OCI-LY7 (cell line): ENCODE measurements at regions not wholly inside any gene's neighbourhood (a gene's known extent, or its start where the extent isn't known, plus 50 kb on each side); places are given as distances from the start of the nearest gene placed in this dataset. TPM values are rescaled to one million over a fixed set of nuclear protein-coding genes. Genes with fewer than 3 reads are reported as not detected.

Experiments
- BruUV-seq: library from RNA; stranded (reverse); fragments of 400-500 nt; replicated peaks from 2 replicates; lab custom pipeline; 2021; lab: Mats Ljungman, UMichigan
- CTCF ChIA-PET: fragments of 300-600 bp; sonication (Branson Sonifier 250); formaldehyde crosslinking; loops from one replicate; lab custom pipeline; 2022; ENCODE audit warnings: antibody characterized with exemption; ENCODE audit not compliant: unreplicated experiment; lab: Charles Lee
- POLR2A ChIA-PET: fragments of 300-600 bp; sonication (Branson Sonifier 250); formaldehyde crosslinking; loops from one replicate; lab custom pipeline; 2022; ENCODE audit warnings: antibody characterized with exemption; lab: Charles Lee
- DNase-seq: peaks from one replicate; pipeline ENCODE4 v3.0.0-alpha.2; 2015; ENCODE audit warnings: low spot score
- H2AFZ ChIP-seq: fragments of 200-600 bp; sonication (generic), shearing (Covaris generic); 2 replicates; pipeline ENCODE4 v1.6.1; 2014; ENCODE audit warnings: mild to moderate bottlenecking, antibody characterized with exemption, low read length, moderate library complexity
- H3K27ac ChIP-seq: fragments of 200-600 bp; sonication (generic); 2 replicates; pipeline ENCODE4 v1.5.1; 2014; ENCODE audit warnings: mixed run types, low read depth, mild to moderate bottlenecking, moderate library complexity, low read length, inconsistent platforms; ENCODE audit not compliant: poor library complexity, severe bottlenecking
- H3K36me3 ChIP-seq: fragments of 200-600 bp; sonication (generic); 2 replicates; pipeline ENCODE4 v1.6.1; 2014; ENCODE audit warnings: mild to moderate bottlenecking, antibody characterized with exemption, low read length, moderate library complexity, mixed read lengths; ENCODE audit not compliant: insufficient read depth
- H3K4me1 ChIP-seq: fragments of 200-600 bp; sonication (generic); 2 replicates; pipeline ENCODE4 v1.5.1; 2014; ENCODE audit warnings: mild to moderate bottlenecking, low read length; ENCODE audit not compliant: insufficient read depth, poor library complexity, severe bottlenecking
- H3K4me2 ChIP-seq: fragments of 200-600 bp; sonication (generic); 2 replicates; pipeline ENCODE4 v1.6.1; 2014; ENCODE audit warnings: mild to moderate bottlenecking, low read length
- H3K4me3 ChIP-seq: fragments of 200-600 bp; sonication (generic); 2 replicates; pipeline ENCODE4 v1.5.1; 2014; ENCODE audit warnings: mild to moderate bottlenecking, low read depth, low read length; ENCODE audit not compliant: poor library complexity, severe bottlenecking
- H3K79me2 ChIP-seq: fragments of 200-600 bp; sonication (generic); 2 replicates; pipeline ENCODE4 v1.6.1; 2016; ENCODE audit warnings: low read depth, mild to moderate bottlenecking, low read length, moderate library complexity, mixed read lengths; ENCODE audit not compliant: insufficient read depth
- H3K9me2 ChIP-seq: fragments of 200-600 bp; sonication (generic); 2 replicates; pipeline ENCODE4 v1.6.1; 2016; ENCODE audit warnings: mild to moderate bottlenecking, low read length, mixed read lengths; ENCODE audit not compliant: insufficient read depth
- H3K9me3 ChIP-seq: fragments of 200-600 bp; sonication (generic); 2 replicates; pipeline ENCODE4 v1.6.1; 2014; ENCODE audit warnings: mild to moderate bottlenecking, mixed run types, low read length, mixed read lengths
- H4K20me1 ChIP-seq: fragments of 200-600 bp; sonication (generic); 2 replicates; pipeline ENCODE4 v1.6.1; 2014; ENCODE audit warnings: mild to moderate bottlenecking, antibody characterized with exemption, low read length, moderate library complexity, mixed read lengths; ENCODE audit not compliant: insufficient read depth
- EZH2phosphoT487 ChIP-seq: fragments of 200-600 bp; sonication (generic); IDR thresholded peaks from 2 replicates; pipeline ENCODE4 v1.6.1; 2018; ENCODE audit warnings: low read depth, borderline replicate concordance, mild to moderate bottlenecking, mixed run types, antibody characterized with exemption, low read length, moderate library complexity, mixed read lengths
- intact Hi-C: fragments of 100-400 bp; cut with micrococcal nuclease; formaldehyde crosslinking; loops from one replicate; pipeline ENCODE4 v1.10.0; 2022; ENCODE audit not compliant: unreplicated experiment
- small RNA-seq: library from RNA; depleted of rRNA; stranded (forward); fragments of <200 nt; gene quantifications from one replicate; pipeline ENCODE3, GENCODE V24; 2014
- TF ChIP-seq, protein P1 (sequence below): fragments of 200-600 bp; sonication (generic); conservative IDR thresholded peaks from 2 replicates; pipeline ENCODE4 v1.5.1; 2014; ENCODE audit warnings: mild to moderate bottlenecking, antibody characterized with exemption, low read length, moderate library complexity, mixed read lengths

GRCh38 chr10:123614888-123615287 is 51.3 kb upstream of the GPR26 start:
- ChIA-PET POLR2A (no interaction called here), CTCF (interaction anchor here (0.6 kb wide), 1 partner anchor 300 kb away, joined by 3 read pairs; no protein-coding TSS in a partner anchor)
- intact Hi-C loops: no loop called here
- H3K4me3 ChIP-seq: no peak overlapping the region
- BruUV-seq: no TSS peak
- H3K79me2 ChIP-seq: no peaks in the 10 kb centered on the region
- no peaks in the 10 kb centered on the region for H3K9me2 ChIP-seq
- peak; percentile 52 for DNase-seq
- H3K4me2 ChIP-seq: no peak overlapping the region
- no peaks in the 10 kb centered on the region for H3K36me3 ChIP-seq
- no peaks in the 10 kb centered on the region for H4K20me1 ChIP-seq
- TF ChIP-seq, protein P1, sequence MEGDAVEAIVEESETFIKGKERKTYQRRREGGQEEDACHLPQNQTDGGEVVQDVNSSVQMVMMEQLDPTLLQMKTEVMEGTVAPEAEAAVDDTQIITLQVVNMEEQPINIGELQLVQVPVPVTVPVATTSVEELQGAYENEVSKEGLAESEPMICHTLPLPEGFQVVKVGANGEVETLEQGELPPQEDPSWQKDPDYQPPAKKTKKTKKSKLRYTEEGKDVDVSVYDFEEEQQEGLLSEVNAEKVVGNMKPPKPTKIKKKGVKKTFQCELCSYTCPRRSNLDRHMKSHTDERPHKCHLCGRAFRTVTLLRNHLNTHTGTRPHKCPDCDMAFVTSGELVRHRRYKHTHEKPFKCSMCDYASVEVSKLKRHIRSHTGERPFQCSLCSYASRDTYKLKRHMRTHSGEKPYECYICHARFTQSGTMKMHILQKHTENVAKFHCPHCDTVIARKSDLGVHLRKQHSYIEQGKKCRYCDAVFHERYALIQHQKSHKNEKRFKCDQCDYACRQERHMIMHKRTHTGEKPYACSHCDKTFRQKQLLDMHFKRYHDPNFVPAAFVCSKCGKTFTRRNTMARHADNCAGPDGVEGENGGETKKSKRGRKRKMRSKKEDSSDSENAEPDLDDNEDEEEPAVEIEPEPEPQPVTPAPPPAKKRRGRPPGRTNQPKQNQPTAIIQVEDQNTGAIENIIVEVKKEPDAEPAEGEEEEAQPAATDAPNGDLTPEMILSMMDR: no peak
- TF ChIP-seq EZH2phosphoT487: no peak
- no peaks in the 10 kb centered on the region for H3K9me3 ChIP-seq
- H3K4me1 ChIP-seq: no peaks in the 10 kb centered on the region
- H3K27ac ChIP-seq: no peak overlapping the region
- H2AFZ ChIP-seq: no peak overlapping the region

Small RNA genes in the stretch of these regions (small RNA-seq; reads per million reads assigned to genes)
- gene AL160290.3: not detected
